ENCODE measurements at regions not wholly inside any gene's neighbourhood (a gene's known extent, or its start where the extent isn't known, plus 50 kb on each side); places are given as distances from the start of the nearest gene placed in this dataset.

DNA sequence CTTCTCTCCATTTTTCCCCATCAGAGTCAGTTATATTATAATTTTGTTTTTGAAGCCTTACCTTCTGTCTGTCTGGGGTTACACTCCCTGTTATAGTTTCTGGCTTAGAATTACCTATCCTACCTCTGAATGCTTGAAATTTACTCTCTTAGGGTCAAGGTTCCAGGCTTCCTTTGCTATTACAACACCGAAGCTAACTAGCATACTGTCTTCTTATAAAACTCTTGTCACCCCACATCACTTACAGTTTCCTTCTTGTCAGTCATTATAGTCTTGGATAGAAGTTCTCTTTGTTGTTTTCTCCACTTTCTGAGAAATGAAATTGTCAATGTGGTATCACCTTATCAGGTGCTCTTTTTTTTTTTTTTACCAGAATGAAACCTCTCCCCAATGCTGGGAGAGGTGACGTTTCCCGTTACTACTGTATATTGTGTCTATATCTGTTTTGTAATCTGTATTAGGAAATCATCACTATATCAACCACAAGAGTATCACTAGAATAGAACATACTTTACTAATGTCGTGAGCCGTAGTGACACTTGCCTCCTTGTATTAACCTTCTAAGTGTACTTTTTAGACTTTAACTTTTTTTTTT, 69.2 kb upstream of the PSMA6 start:
- H3K4me1 ChIP-seq: peaks cover 0 to 22% (median 8%) of the 10 kb centered on the region in 9 donors
- H3K27me3 ChIP-seq: no peaks in the 10 kb centered on the region
- DNase-seq (no peak), ATAC-seq (no peak)
- no peak overlapping the region for H3K4me3 ChIP-seq
- TF ChIP-seq, protein P1, sequence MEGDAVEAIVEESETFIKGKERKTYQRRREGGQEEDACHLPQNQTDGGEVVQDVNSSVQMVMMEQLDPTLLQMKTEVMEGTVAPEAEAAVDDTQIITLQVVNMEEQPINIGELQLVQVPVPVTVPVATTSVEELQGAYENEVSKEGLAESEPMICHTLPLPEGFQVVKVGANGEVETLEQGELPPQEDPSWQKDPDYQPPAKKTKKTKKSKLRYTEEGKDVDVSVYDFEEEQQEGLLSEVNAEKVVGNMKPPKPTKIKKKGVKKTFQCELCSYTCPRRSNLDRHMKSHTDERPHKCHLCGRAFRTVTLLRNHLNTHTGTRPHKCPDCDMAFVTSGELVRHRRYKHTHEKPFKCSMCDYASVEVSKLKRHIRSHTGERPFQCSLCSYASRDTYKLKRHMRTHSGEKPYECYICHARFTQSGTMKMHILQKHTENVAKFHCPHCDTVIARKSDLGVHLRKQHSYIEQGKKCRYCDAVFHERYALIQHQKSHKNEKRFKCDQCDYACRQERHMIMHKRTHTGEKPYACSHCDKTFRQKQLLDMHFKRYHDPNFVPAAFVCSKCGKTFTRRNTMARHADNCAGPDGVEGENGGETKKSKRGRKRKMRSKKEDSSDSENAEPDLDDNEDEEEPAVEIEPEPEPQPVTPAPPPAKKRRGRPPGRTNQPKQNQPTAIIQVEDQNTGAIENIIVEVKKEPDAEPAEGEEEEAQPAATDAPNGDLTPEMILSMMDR (IDR thresholded peaks at IDR 0.05): no peak
- no peaks in the 10 kb centered on the region for H3K9me3 ChIP-seq
- H3K27ac ChIP-seq: no peak overlapping the region
- intact Hi-C loops (cut with DNase I): loop anchor here in 5 of 10 donors (5.0 to 10.0 kb wide), 3 partner anchors 62 to 192 kb away; no protein-coding TSS in a partner anchor
- 89 to 90% methylated on average over 5 of the region's 5 CpGs for WGBS, 2 donors
- no peaks in the 10 kb centered on the region for H3K36me3 ChIP-seq

DNA sequence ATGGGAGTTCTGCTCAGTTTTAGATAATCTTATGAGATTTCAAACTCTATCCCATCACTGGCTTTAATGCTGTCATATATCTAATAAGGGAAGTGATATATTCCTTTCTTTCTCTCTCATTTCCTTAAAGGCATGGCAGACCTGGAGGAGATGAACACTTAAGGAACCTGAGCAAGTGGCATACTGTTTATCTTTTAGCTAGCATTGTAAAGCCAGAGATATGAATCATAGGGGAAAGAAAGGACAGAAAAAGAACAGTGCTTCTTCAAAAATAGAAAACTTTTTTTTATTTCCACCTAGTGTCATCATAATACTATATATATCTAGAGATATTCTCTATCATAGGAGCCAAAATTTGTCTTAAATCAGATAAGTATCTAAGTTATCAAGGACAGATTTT, 68.3 kb upstream of the PSMA6 start:
- H3K9me3 ChIP-seq: no peaks in the 10 kb centered on the region
- no peak overlapping the region for H3K4me3 ChIP-seq
- H3K27me3 ChIP-seq: no peaks in the 10 kb centered on the region
- intact Hi-C loops (cut with DNase I): loop anchor here in 5 of 10 donors (5.0 to 10.0 kb wide), 3 partner anchors 61 to 191 kb away; no protein-coding TSS in a partner anchor
- H3K4me1 ChIP-seq: peaks cover 0 to 22% (median 8%) of the 10 kb centered on the region in 9 donors
- TF ChIP-seq, protein P1 (IDR thresholded peaks at IDR 0.05): no peak
- H3K36me3 ChIP-seq: no peaks in the 10 kb centered on the region
- DNase-seq: no peak
- no peak for ATAC-seq
- H3K27ac ChIP-seq: peak overlapping the region in 3 of 10 donors; percentile 10 to 65 (median 43)

DNA sequence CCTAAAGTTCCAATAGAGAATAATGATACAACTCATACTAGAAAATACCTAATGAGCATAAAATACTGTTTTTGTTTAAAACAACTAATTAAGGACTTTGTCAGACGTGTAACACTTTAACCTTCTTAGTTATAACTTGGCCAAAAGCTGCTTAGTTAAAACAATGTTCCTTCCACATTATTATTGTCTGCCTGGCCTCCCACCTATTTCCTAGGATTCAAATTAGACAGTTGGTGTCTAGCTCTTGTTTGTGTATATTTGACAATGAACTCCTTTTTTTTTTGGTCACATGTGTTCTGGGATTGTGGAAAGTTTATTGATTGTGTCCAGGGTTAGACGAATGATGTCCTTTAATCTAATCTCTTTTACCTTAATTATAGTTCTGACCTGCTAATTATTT, 67.6 kb upstream of the PSMA6 start:
- Histone ChIP-seq H3K27me3 (no peaks in the 10 kb centered on the region), H3K4me1 (peaks cover 0 to 22% (median 8%) of the 10 kb centered on the region in 9 donors), H3K36me3 (no peaks in the 10 kb centered on the region), H3K9me3 (no peaks in the 10 kb centered on the region), H3K27ac (peak overlapping the region in 5 of 10 donors; percentile 2 to 65 (median 10)), H3K4me3 (no peak overlapping the region)
- DNase-seq (no peak), ATAC-seq (peak in 5 of 8 donors; percentile 35 to 56 (median 50))
- TF ChIP-seq, protein P1 (IDR thresholded peaks at IDR 0.05): no peak
- 49 to 52% methylated on average over 2 of the region's 2 CpGs for WGBS, 2 donors
- intact Hi-C loops (cut with DNase I): loop anchor here in 5 of 10 donors (5.0 to 10.0 kb wide), 3 partner anchors 60 to 190 kb away; no protein-coding TSS in a partner anchor

DNA sequence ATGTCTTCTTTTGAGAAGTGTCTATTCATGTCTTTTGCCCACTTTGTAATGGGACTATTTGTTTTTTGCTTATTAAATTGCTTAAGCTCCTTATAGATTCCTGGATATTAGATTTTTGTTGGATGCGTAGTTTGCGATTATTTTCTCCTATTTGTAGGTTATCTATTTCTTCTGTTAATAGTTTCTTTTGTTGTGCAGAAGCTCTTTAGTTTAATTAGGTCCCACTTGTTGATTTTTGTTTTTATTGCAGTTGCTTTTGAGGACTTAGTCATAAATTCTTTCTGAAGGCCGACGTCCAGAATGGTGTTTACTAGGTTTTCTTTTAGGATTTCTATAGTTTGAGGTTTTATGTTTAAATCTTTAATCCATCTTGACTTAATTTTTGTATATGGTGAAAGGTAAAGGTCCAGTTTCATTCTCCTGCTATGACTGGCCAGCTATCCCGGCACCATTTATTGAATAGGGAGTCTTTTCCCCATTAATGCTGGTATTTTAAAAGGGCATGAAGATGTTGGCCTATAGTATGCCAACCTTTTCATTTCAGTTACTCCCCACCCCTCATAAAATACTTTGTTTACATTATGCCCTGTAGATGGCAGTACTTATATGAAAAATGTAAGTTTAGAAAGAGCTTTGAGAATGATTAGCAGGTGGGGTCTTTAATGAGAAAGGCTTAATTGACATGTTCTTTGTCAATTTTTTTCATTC, 62.9 kb upstream of the PSMA6 start:
- no peak for ATAC-seq
- DNase-seq: no peak
- Histone ChIP-seq H3K9me3 (no peaks in the 10 kb centered on the region), H3K4me3 (no peak overlapping the region), H3K36me3 (no peaks in the 10 kb centered on the region), H3K4me1 (peaks cover 0 to 30% (median 7%) of the 10 kb centered on the region in 9 donors), H3K27ac (no peak overlapping the region), H3K27me3 (no peaks in the 10 kb centered on the region)
- TF ChIP-seq, protein P1 (IDR thresholded peaks at IDR 0.05): peak in 8 of 9 donors; percentile 22 to 51 (median 40)
- WGBS, 2 donors: 90% methylated on average over 5 of the region's 5 CpGs
- intact Hi-C loops (cut with DNase I): loop anchor here in 3 of 10 donors (2.0 to 10.0 kb wide), 3 partner anchors 56 to 186 kb away; no protein-coding TSS in a partner anchor
